ENCODE measurements at regions not wholly inside any gene's neighbourhood (a gene's known extent, or its start where the extent isn't known, plus 50 kb on each side); places are given as distances from the start of the nearest gene placed in this dataset.

DNA sequence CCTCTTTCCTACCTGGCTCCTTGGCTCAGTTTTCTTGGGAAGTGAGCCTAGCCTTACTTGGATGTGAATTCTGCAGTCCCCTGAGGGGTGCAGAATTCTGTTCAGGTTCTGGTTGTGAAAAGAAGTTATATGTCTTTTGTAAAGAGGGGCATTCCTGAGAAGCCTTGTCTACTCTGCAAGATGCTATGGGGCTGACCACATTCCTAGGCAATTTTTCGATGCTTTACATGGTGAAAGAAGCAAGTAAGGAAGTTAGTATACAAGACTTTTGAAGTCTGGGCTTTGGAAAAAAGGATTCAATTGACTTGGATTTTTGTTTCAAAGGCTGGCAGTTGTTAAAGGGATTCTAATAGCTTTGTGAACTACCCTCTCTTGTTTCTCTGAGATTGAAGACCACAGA lies 167.9 kb upstream of the STMND1 start:
- TF ChIP-seq ESRRA (IDR thresholded peaks at IDR 0.05; ENCODE audit: borderline replicate concordance, low read length) (no peak), EP300 (IDR thresholded peaks at IDR 0.05) (no peak), MYC (IDR thresholded peaks at IDR 0.05; ENCODE audit: borderline replicate concordance, low read length) (no peak), POLR2A (IDR thresholded peaks at IDR 0.05; ENCODE audit: low read length) (no peak), ZSCAN20 (CRISPR knock-in tag; IDR thresholded peaks at IDR 0.05) (no peak), HOXA7 (CRISPR knock-in tag; IDR thresholded peaks at IDR 0.05) (no peak), JUNB (IDR thresholded peaks at IDR 0.05) (no peak)
- TF ChIP-seq, protein P1, sequence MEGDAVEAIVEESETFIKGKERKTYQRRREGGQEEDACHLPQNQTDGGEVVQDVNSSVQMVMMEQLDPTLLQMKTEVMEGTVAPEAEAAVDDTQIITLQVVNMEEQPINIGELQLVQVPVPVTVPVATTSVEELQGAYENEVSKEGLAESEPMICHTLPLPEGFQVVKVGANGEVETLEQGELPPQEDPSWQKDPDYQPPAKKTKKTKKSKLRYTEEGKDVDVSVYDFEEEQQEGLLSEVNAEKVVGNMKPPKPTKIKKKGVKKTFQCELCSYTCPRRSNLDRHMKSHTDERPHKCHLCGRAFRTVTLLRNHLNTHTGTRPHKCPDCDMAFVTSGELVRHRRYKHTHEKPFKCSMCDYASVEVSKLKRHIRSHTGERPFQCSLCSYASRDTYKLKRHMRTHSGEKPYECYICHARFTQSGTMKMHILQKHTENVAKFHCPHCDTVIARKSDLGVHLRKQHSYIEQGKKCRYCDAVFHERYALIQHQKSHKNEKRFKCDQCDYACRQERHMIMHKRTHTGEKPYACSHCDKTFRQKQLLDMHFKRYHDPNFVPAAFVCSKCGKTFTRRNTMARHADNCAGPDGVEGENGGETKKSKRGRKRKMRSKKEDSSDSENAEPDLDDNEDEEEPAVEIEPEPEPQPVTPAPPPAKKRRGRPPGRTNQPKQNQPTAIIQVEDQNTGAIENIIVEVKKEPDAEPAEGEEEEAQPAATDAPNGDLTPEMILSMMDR (IDR thresholded peaks at IDR 0.05): no peak
- TF ChIP-seq, protein P2, sequence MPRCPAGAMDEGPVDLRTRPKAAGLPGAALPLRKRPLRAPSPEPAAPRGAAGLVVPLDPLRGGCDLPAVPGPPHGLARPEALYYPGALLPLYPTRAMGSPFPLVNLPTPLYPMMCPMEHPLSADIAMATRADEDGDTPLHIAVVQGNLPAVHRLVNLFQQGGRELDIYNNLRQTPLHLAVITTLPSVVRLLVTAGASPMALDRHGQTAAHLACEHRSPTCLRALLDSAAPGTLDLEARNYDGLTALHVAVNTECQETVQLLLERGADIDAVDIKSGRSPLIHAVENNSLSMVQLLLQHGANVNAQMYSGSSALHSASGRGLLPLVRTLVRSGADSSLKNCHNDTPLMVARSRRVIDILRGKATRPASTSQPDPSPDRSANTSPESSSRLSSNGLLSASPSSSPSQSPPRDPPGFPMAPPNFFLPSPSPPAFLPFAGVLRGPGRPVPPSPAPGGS (IDR thresholded peaks at IDR 0.05): no peak
- TF ChIP-seq, protein P3, sequence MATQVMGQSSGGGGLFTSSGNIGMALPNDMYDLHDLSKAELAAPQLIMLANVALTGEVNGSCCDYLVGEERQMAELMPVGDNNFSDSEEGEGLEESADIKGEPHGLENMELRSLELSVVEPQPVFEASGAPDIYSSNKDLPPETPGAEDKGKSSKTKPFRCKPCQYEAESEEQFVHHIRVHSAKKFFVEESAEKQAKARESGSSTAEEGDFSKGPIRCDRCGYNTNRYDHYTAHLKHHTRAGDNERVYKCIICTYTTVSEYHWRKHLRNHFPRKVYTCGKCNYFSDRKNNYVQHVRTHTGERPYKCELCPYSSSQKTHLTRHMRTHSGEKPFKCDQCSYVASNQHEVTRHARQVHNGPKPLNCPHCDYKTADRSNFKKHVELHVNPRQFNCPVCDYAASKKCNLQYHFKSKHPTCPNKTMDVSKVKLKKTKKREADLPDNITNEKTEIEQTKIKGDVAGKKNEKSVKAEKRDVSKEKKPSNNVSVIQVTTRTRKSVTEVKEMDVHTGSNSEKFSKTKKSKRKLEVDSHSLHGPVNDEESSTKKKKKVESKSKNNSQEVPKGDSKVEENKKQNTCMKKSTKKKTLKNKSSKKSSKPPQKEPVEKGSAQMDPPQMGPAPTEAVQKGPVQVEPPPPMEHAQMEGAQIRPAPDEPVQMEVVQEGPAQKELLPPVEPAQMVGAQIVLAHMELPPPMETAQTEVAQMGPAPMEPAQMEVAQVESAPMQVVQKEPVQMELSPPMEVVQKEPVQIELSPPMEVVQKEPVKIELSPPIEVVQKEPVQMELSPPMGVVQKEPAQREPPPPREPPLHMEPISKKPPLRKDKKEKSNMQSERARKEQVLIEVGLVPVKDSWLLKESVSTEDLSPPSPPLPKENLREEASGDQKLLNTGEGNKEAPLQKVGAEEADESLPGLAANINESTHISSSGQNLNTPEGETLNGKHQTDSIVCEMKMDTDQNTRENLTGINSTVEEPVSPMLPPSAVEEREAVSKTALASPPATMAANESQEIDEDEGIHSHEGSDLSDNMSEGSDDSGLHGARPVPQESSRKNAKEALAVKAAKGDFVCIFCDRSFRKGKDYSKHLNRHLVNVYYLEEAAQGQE (IDR thresholded peaks at IDR 0.05): no peak
